Esophagus squamous epithelium (tissue), 4 donors: ENCODE measurements at regions not wholly inside any gene's neighbourhood (a gene's known extent, or its start where the extent isn't known, plus 50 kb on each side); places are given as distances from the start of the nearest gene placed in this dataset.

Experiments
- CTCF ChIP-seq, 6 experiments: fragments of 450-650 bp in 4 of 6; fragments of 200-600 bp in 2 of 6; sonication (generic) in 2 of 6; IDR thresholded peaks; one replicate each; pipeline ENCODE4 v1.5.1; 2016 to 2019; ENCODE audit warnings: antibody characterized with exemption in 6 of 6, mild to moderate bottlenecking in 4 of 6, moderate library complexity in 4 of 6
- POLR2A ChIP-seq, 4 donors: fragments of 450-650 bp; IDR thresholded peaks; one replicate each; pipeline ENCODE4 v1.6.1; 2017; ENCODE audit warnings: antibody characterized with exemption in 4 of 4, mild to moderate bottlenecking in 4 of 4, moderate library complexity in 3 of 4

GRCh38 chr12:115467531-115467930 lies 783.6 kb upstream of the TBX3 start:
- TF ChIP-seq CTCF (IDR thresholded peaks at IDR 0.05): no peak
- TF ChIP-seq POLR2A (IDR thresholded peaks at IDR 0.05): no peak
